IMR-90 (cell line): ENCODE measurements at regions not wholly inside any gene's neighbourhood (a gene's known extent, or its start where the extent isn't known, plus 50 kb on each side); places are given as distances from the start of the nearest gene placed in this dataset.

Experiments used
- ATAC-seq: fragments of 200-7000 bp; cut with Tn5 transposase; 2 replicates; pipeline ENCODE4 v1.9.1; 2020; ENCODE audit warnings: low read depth, mild to moderate bottlenecking, moderate library complexity
- BruUV-seq: library from RNA; stranded (reverse); fragments of 400-500 nt; replicated peaks from 2 replicates; lab custom pipeline; 2021; lab: Mats Ljungman, UMichigan
- CTCF ChIA-PET: fragments of 300-600 bp; formaldehyde crosslinking; extraction: SDS; loops from one replicate; lab custom pipeline; 2021; ENCODE audit warnings: antibody characterized with exemption; lab: Yijun Ruan, JAX
- POLR2A ChIA-PET: fragments of 300-600 bp; sonication (Branson Sonifier 250); formaldehyde crosslinking; loops from one replicate; lab custom pipeline; 2022; ENCODE audit warnings: antibody characterized with exemption; ENCODE audit not compliant: unreplicated experiment; lab: Charles Lee
- DNase-seq: peaks from one replicate; pipeline ENCODE4 v3.0.0; 2013
- H2AFZ ChIP-seq: replicated peaks from 2 replicates; pipeline ENCODE3; 2013; ENCODE audit warnings: low read length, mild to moderate bottlenecking; ENCODE audit not compliant: poor library complexity
- H2AK5ac ChIP-seq: 2 replicates; pipeline ENCODE4 v1.6.1; 2013; ENCODE audit warnings: low read depth, low read length, inconsistent platforms
- H2AK9ac ChIP-seq: replicated peaks from 2 replicates; pipeline ENCODE3; 2013; ENCODE audit warnings: mild to moderate bottlenecking, low read depth, low read length, moderate library complexity; ENCODE audit not compliant: poor library complexity
- H2BK120ac ChIP-seq: 2 replicates; pipeline ENCODE4 v1.6.1; 2013; ENCODE audit warnings: low read depth, low read length, inconsistent platforms
- H2BK15ac ChIP-seq: 3 replicates; pipeline ENCODE4 v1.6.1; 2013; ENCODE audit warnings: low read depth, low read length, inconsistent platforms
- H2BK20ac ChIP-seq: 2 replicates; pipeline ENCODE4 v1.6.1; 2013; ENCODE audit warnings: low read depth, mild to moderate bottlenecking, inconsistent platforms, low read length, moderate library complexity
- H2BK5ac ChIP-seq: 2 replicates; pipeline ENCODE4 v1.6.1; 2013; ENCODE audit warnings: mild to moderate bottlenecking, low read depth, low read length, inconsistent platforms; ENCODE audit not compliant: poor library complexity, severe bottlenecking
- H3K14ac ChIP-seq: replicated peaks from 2 replicates; pipeline ENCODE4 v1.6.1; 2013; ENCODE audit warnings: low read depth, low read length, inconsistent platforms
- H3K18ac ChIP-seq: 2 replicates; pipeline ENCODE4 v1.6.1; 2013; ENCODE audit warnings: low read depth, low read length, control low read depth
- H3K23ac ChIP-seq: 2 replicates; pipeline ENCODE4 v1.6.1; 2013; ENCODE audit warnings: low read depth, low read length, inconsistent platforms
- H3K27ac ChIP-seq: 2 replicates; pipeline ENCODE4 v1.5.1; 2013; ENCODE audit warnings: mild to moderate bottlenecking, control low read depth, low read length; ENCODE audit not compliant: insufficient read depth
- H3K27me3 ChIP-seq: 2 replicates; pipeline ENCODE4 v1.6.1; 2013; ENCODE audit warnings: low read length; ENCODE audit not compliant: control insufficient read depth, insufficient read depth
- H3K36me3 ChIP-seq: 2 replicates; pipeline ENCODE4 v1.6.1; 2013; ENCODE audit warnings: low read length, mixed read lengths; ENCODE audit not compliant: control insufficient read depth, insufficient read depth
- H3K4ac ChIP-seq: 2 replicates; pipeline ENCODE4 v1.6.1; 2013; ENCODE audit warnings: low read depth, low read length, inconsistent platforms
- H3K4me1 ChIP-seq: 2 replicates; pipeline ENCODE4 v1.6.1; 2013; ENCODE audit warnings: low read length, mixed read lengths; ENCODE audit not compliant: control insufficient read depth, insufficient read depth
- H3K4me2 ChIP-seq: 2 replicates; pipeline ENCODE4 v1.6.1; 2013; ENCODE audit warnings: low read depth, mild to moderate bottlenecking, control low read depth, low read length, moderate library complexity
- H3K4me3 ChIP-seq: 2 replicates; pipeline ENCODE4 v1.5.1; 2013; ENCODE audit warnings: low read depth, mild to moderate bottlenecking, control low read depth, low read length, moderate library complexity; ENCODE audit not compliant: insufficient read depth
- H3K56ac ChIP-seq: 2 replicates; pipeline ENCODE4 v1.6.1; 2013; ENCODE audit warnings: low read length, inconsistent platforms; ENCODE audit not compliant: insufficient read depth; ENCODE audit errors: extremely low read depth
- H3K79me1 ChIP-seq, 2 experiments: 2 replicates each; pipeline ENCODE4 v1.6.1; 2013; ENCODE audit warnings: low read length in 2 of 2, inconsistent platforms in 1 of 2, low read depth in 1 of 2
- H3K9ac ChIP-seq: 2 replicates; pipeline ENCODE4 v1.6.1; 2013; ENCODE audit warnings: low read depth, low read length, control low read depth
- H3K9me1 ChIP-seq: 2 replicates; pipeline ENCODE4 v1.6.1; 2013; ENCODE audit warnings: low read length, inconsistent platforms; ENCODE audit not compliant: insufficient read depth
- H3K9me3 ChIP-seq: 2 replicates; pipeline ENCODE4 v1.6.1; 2013; ENCODE audit warnings: low read length; ENCODE audit not compliant: control insufficient read depth, insufficient read depth
- H4K20me1 ChIP-seq: 2 replicates; pipeline ENCODE4 v1.6.1; 2013; ENCODE audit warnings: low read length, inconsistent platforms; ENCODE audit not compliant: insufficient read depth
- H4K5ac ChIP-seq: 2 replicates; pipeline ENCODE4 v1.6.1; 2013; ENCODE audit warnings: mild to moderate bottlenecking, low read depth, low read length, control low read depth
- H4K8ac ChIP-seq, 2 experiments: 2 replicates each; pipeline ENCODE4 v1.6.1; 2013; ENCODE audit warnings: low read depth in 2 of 2, low read length in 2 of 2, control low read depth in 1 of 2, inconsistent platforms in 1 of 2
- H4K91ac ChIP-seq: 2 replicates; pipeline ENCODE4 v1.6.1; 2013; ENCODE audit warnings: low read depth, low read length, inconsistent platforms; ENCODE audit not compliant: insufficient read depth
- BHLHE40 ChIP-seq: fragments of 150-350 bp; IDR thresholded peaks from 2 replicates; pipeline ENCODE4 v1.6.1; 2016; ENCODE audit warnings: mild to moderate bottlenecking, low read depth, low read length
- CHD1 ChIP-seq: IDR thresholded peaks from 2 replicates; pipeline ENCODE4 v1.6.1; 2012; ENCODE audit warnings: low read depth, low read length, improper control_type of control experiment
- CTCF ChIP-seq: conservative IDR thresholded peaks from 2 replicates; pipeline ENCODE4 v1.5.1; 2012; ENCODE audit warnings: mild to moderate bottlenecking, low read depth, low read length, improper control_type of control experiment
- ELK1 ChIP-seq: fragments of 150-350 bp; IDR thresholded peaks from 2 replicates; pipeline ENCODE4 v1.6.1; 2016; ENCODE audit warnings: low read depth, mild to moderate bottlenecking, low read length, moderate library complexity, borderline replicate concordance
- MAFK ChIP-seq: IDR thresholded peaks from 2 replicates; pipeline ENCODE4 v1.6.1; 2012; ENCODE audit warnings: low read depth, low read length, improper control_type of control experiment
- MAZ ChIP-seq: IDR thresholded peaks from 2 replicates; pipeline ENCODE4 v1.6.1; 2012; ENCODE audit warnings: low read depth, mild to moderate bottlenecking, low read length, improper control_type of control experiment, moderate library complexity, borderline replicate concordance
- MXI1 ChIP-seq: IDR thresholded peaks from 2 replicates; pipeline ENCODE4 v1.6.1; 2012; ENCODE audit warnings: low read depth, mild to moderate bottlenecking, low read length, moderate library complexity, borderline replicate concordance
- RAD21 ChIP-seq: IDR thresholded peaks from 2 replicates; pipeline ENCODE4 v1.6.1; 2012; ENCODE audit warnings: low read length, improper control_type of control experiment
- USF2 ChIP-seq: fragments of 150-350 bp; IDR thresholded peaks from 2 replicates; pipeline ENCODE4 v1.6.1; 2017; ENCODE audit warnings: mild to moderate bottlenecking, antibody characterized with exemption, low read length, low read depth
- WGBS, 2 experiments: methylation state at CpG; one replicate each; pipeline versions ENCODE4 v1.1.5 to v1.1.7; 2013; ENCODE audit warnings: missing lambda C conversion rate in 2 of 2; ENCODE audit not compliant: insufficient read length in 1 of 2; ENCODE audit errors: extremely low coverage in 2 of 2; 5-methylcytosine and 5-hydroxymethylcytosine counted together
- dilution Hi-C: fragments of 300-500 bp; cut with HindIII; formaldehyde crosslinking; loops from one replicate; pipeline ENCODE4 v1.14.3; 2018; ENCODE audit warnings: low sequenced_read_pairs; ENCODE audit not compliant: unreplicated experiment
- in situ Hi-C: fragments of 300-500 bp; cut with MboI; formaldehyde crosslinking; loops from 3 replicates; pipeline ENCODE4 v1.14.3; 2019; ENCODE audit warnings: low sequenced_read_pairs, inconsistent platforms, mixed read lengths
- intact Hi-C: fragments of 100-400 bp; cut with micrococcal nuclease; formaldehyde crosslinking; loops from 2 replicates; pipeline ENCODE4 v1.10.0; 2022

GRCh38 chr1:231094421-231094820 lies 54.4 kb upstream of the FAM89A start:
- Histone ChIP-seq H3K27me3 (peaks cover 17% of the 10 kb centered on the region), H3K9ac (no peak overlapping the region), H3K4ac (no peak overlapping the region), H3K79me1 (no peaks in the 10 kb centered on the region), H3K36me3 (no peaks in the 10 kb centered on the region), H2BK5ac (no peak overlapping the region), H3K56ac (no peak overlapping the region), H2BK20ac (no peak overlapping the region), H4K20me1 (no peaks in the 10 kb centered on the region), H3K18ac (no peak overlapping the region), H4K8ac (no peak overlapping the region), H3K4me1 (no peaks in the 10 kb centered on the region), H3K23ac (no peak overlapping the region), H3K27ac (no peak overlapping the region), H2BK120ac (no peak overlapping the region), H3K4me3 (no peak overlapping the region), H2AFZ (no peak overlapping the region), H3K4me2 (no peak overlapping the region), H4K91ac (no peak overlapping the region), H2BK15ac (no peak overlapping the region), H3K9me1 (no peaks in the 10 kb centered on the region), H3K9me3 (no peaks in the 10 kb centered on the region), H4K5ac (no peak overlapping the region), H2AK5ac (no peak overlapping the region), H2AK9ac (no peak overlapping the region), H3K14ac (no peak overlapping the region)
- TF ChIP-seq CTCF (no peak), MAZ (no peak), CHD1 (no peak), MAFK (no peak), USF2 (no peak), BHLHE40 (no peak), ELK1 (no peak), RAD21 (no peak), MXI1 (no peak)
- in situ Hi-C loops, result no loop called here
- POLR2A ChIA-PET, result no interaction called here
- CTCF ChIA-PET, result interaction anchor here (0.6 to 1.5 kb wide), 2 partner anchors 12 to 1096 kb away, joined by 3 to 4 read pairs; no protein-coding TSS in a partner anchor
- intact Hi-C loops, result no loop called here
- no peak for DNase-seq
- dilution Hi-C loops, result no loop called here
- no CpG with 5 or more reads among the region's 3 CpGs for WGBS, 2 experiments
- no peak for ATAC-seq
- no TSS peak for BruUV-seq
